SK-N-SH treated with all-trans-retinoic acid at 6 μM for 48 hours (cell line): ENCODE measurements at regions not wholly inside any gene's neighbourhood (a gene's known extent, or its start where the extent isn't known, plus 50 kb on each side); places are given as distances from the start of the nearest gene placed in this dataset.
"Not testable (repeated sequence)": the region's sequence is repeated elsewhere in the genome, so short reads cannot be mapped to it uniquely, and the experiment has no call there.

Experiments
- GLIS3 ChIP-seq: fragments of 250-450 bp; sonication (Bioruptor Pico); IDR thresholded peaks from 2 replicates; pipeline ENCODE4 v1.5.0; 2020; ENCODE audit warnings: mild to moderate bottlenecking, moderate library complexity
- TF ChIP-seq, protein P1 (sequence below): fragments of 250-450 bp; sonication (Bioruptor Pico); IDR thresholded peaks from 2 replicates; pipeline ENCODE4 v1.8.0; 2020; ENCODE audit warnings: mild to moderate bottlenecking, moderate library complexity, borderline replicate concordance

DNA sequence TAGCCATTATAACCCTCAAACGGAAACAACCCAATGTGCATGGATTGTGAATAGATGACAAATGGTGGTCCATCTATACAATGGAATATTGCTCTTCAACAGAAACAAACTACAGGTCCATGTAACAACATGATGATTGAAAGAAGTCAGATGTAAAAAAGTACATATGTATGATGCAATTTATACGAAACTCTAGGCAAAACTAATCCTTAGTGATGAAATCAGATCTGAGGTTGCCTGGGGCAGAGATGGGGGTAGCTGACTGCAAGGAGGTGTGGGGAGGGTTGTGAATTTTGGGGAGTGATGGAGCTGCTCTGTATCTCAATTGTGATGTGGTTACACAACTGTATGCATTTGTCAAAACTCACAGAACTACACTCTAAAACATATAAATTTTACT is 57.0 kb upstream of the RABL2A start:
- TF ChIP-seq, protein P1, sequence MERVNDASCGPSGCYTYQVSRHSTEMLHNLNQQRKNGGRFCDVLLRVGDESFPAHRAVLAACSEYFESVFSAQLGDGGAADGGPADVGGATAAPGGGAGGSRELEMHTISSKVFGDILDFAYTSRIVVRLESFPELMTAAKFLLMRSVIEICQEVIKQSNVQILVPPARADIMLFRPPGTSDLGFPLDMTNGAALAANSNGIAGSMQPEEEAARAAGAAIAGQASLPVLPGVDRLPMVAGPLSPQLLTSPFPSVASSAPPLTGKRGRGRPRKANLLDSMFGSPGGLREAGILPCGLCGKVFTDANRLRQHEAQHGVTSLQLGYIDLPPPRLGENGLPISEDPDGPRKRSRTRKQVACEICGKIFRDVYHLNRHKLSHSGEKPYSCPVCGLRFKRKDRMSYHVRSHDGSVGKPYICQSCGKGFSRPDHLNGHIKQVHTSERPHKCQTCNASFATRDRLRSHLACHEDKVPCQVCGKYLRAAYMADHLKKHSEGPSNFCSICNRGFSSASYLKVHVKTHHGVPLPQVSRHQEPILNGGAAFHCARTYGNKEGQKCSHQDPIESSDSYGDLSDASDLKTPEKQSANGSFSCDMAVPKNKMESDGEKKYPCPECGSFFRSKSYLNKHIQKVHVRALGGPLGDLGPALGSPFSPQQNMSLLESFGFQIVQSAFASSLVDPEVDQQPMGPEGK (CRISPR knock-in tag): not testable (repeated sequence)
- not testable (repeated sequence) for TF ChIP-seq GLIS3
